GM19025 (cell line): ENCODE measurements at regions not wholly inside any gene's neighbourhood (a gene's known extent, or its start where the extent isn't known, plus 50 kb on each side); places are given as distances from the start of the nearest gene placed in this dataset.
A peak's percentile ranks its signal among the peaks of the same experiment; 100 is the strongest.
"Not testable (repeated sequence)": the region's sequence is repeated elsewhere in the genome, so short reads cannot be mapped to it uniquely, and the experiment has no call there.

Source experiments
- ATAC-seq: cut with Tn5 transposase; IDR thresholded peaks from one replicate; pipeline ENCODE4 v1.9.1; 2021; ENCODE audit warnings: mild to moderate bottlenecking, low read depth, moderate library complexity; ENCODE audit not compliant: unreplicated experiment

- ATAC-seq = no peak
These were observed 72.6 kb upstream of the PTPN13 start for GRCh38 chr4:86521373-86521969.

- no peak for ATAC-seq
These were observed 71.8 kb upstream of the PTPN13 start for GRCh38 chr4:86522349-86522748.

DNA sequence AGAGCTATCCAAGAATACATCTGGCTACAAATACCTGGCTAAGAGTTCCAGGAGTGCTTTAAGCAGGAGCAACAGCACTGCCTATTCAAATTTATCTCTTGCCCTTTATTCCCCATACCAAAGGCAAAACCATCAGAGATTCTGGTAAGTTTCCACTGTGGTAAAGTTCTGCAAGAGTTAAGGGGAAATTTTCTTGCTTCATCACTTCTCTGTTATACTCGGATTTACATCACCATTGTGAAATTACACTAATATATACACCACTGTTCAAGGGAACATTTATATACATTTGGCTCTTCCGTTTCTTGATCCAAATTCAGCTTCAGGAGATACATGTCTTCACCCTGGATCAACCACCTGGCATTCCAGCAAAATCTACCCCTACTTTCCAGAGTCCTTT lies 70.8 kb upstream of the PTPN13 start:
- no peak for ATAC-seq

DNA sequence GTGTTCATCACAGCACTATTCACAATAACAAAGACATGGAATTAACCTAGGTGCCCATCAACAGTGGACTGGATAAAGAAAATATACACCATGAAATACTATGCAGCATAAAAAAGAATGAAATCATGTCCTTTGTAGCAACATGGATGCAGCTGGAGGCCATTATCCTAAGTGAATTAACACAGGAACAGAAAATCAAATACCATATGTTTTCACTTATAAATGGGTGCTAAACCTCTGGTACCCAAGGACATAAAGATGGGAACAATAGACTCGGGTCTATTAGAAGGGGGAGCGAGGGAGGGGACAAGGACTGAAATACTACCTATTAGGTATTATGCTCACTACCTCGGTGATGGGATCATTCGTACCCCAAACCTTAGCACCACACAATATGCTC lies 66.4 kb upstream of the PTPN13 start:
- not testable (repeated sequence) for ATAC-seq

GRCh38 chr4:86529436-86529835 lies 64.7 kb upstream of the PTPN13 start:
- no peak for ATAC-seq

DNA sequence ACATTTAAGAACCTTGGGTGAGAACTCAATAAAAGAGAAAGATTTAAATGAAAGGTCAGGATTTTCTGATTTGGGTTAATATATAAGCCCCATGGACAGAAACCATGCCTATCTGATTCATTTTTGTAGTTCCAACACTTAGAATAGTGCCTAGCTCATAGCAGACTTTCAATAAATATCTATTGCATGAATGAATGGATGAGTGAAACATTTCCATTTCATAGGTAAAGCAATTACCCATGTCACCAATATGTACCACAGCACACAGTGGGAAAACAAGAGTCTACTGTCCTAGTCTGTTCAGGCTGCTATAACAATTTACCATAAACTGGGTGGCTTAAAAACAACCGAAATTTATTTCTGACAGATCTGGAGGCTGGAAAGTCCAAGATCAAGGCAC lies 63.9 kb upstream of the PTPN13 start:
- peak; percentile 70 for ATAC-seq

- ATAC-seq = no peak
These were observed 62.7 kb upstream of the PTPN13 start for GRCh38 chr4:86531440-86531839.

DNA sequence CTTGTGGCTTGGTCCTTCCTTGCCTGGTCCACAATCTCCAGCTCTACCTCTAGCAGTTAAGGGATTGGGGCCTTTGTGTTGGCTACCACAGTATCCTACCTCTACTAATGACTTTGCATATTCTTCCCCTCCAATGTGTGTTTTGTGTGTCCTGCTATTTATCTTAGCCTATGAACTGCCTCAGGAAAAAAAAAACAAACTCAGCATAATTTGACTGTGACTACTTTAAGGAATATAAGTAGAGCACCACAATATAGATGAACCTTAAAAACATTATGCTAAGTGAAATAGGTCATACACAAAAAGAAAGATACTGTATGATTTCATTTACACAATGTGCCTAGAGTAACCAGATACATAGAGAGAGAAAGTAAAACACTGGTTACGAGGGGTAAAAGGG lies 61.3 kb upstream of the PTPN13 start:
- ATAC-seq = no peak

GRCh38 chr4:86536151-86536550 lies 58.0 kb upstream of the PTPN13 start:
- ATAC-seq = no peak

GRCh38 chr4:86542319-86543027 lies 51.6 kb upstream of the PTPN13 start:
- no peak for ATAC-seq

- ATAC-seq = no peak
These were observed 51.0 kb upstream of the PTPN13 start for GRCh38 chr4:86543080-86543479.

DNA sequence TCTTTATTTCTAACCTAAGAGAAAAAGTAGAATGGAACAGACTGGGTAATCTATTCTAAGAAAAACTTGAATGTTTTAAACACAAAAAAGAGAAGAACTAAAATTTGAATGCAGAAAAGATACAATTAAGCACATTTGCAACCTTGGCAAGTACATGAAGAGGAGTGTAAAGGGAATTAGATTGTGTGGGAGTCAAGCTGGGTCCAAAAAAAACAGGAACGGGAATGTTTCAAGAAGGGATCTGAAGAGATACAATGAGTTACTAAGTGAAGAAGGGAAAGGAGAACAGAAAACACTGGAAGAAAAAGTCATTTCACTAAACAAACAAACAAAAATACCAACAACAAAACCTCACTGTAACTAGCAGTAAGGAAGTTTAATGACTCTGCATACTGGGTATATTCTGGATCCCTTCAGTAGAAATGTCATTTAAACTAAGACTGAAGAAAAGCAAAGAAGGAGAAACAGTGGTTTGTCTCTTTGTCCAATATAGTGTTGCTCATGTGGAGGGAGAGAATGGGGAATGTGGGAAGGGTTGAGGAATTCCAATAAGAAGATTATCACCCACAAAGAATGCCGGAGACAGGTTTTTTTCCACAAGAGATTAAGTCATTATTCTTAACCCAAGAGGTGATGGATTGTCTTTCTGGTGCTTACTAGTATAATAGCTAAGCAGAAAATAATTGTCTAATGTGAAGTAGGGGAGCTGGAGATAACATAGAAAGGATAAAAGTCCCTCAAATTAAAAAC lies 50.4 kb upstream of the PTPN13 start:
- ATAC-seq = no peak

- ATAC-seq = peak; percentile 60
These were observed 49.7 kb upstream of the PTPN13 start for GRCh38 chr4:86544310-86544966.
